CD14-positive monocyte (primary cell): ENCODE measurements at regions not wholly inside any gene's neighbourhood (a gene's known extent, or its start where the extent isn't known, plus 50 kb on each side); places are given as distances from the start of the nearest gene placed in this dataset.

Source experiments
- DNase-seq, 3 donors: peaks; one replicate each; pipeline ENCODE4 v3.0.0-alpha.2; 2011 to 2022
- H2AFZ ChIP-seq: 2 replicates; pipeline ENCODE4 v1.6.0; 2012; ENCODE audit warnings: mild to moderate bottlenecking, low read depth, low read length, inconsistent platforms; ENCODE audit not compliant: insufficient read depth, poor library complexity, severe bottlenecking
- H3K27ac ChIP-seq, 2 donors: 1 replicate in 1 of 2; 2 replicates in 1 of 2; pipeline ENCODE4 v1.5.1; 2012 to 2013; ENCODE audit warnings: low read length in 2 of 2, control low read depth in 1 of 2, inconsistent platforms in 1 of 2, low read depth in 1 of 2, mild to moderate bottlenecking in 1 of 2
- H3K27me3 ChIP-seq, 2 donors: one replicate each; pipeline versions ENCODE4 v1.6.0 to v1.6.1; 2011 to 2013; ENCODE audit warnings: low read length in 2 of 2; ENCODE audit not compliant: control insufficient read depth in 2 of 2, insufficient read depth in 2 of 2
- H3K36me3 ChIP-seq, 2 donors: replicated peaks in 1 of 2; 1 replicate in 1 of 2; 2 replicates in 1 of 2; pipeline versions ENCODE4 v1.5.1 to v1.6.1; 2012 to 2013; ENCODE audit warnings: low read length in 2 of 2, control low read depth in 1 of 2, inconsistent platforms in 1 of 2, mild to moderate bottlenecking in 1 of 2; ENCODE audit not compliant: insufficient read depth in 2 of 2, control insufficient read depth in 1 of 2
- H3K4me1 ChIP-seq, 2 donors: 1 replicate in 1 of 2; 2 replicates in 1 of 2; pipeline versions ENCODE4 v1.5.1 to v1.6.1; 2012 to 2013; ENCODE audit warnings: low read length in 2 of 2, control low read depth in 1 of 2, inconsistent platforms in 1 of 2, mild to moderate bottlenecking in 1 of 2, moderate library complexity in 1 of 2; ENCODE audit not compliant: insufficient read depth in 2 of 2, control insufficient read depth in 1 of 2
- H3K4me2 ChIP-seq: replicated peaks from 2 replicates; pipeline ENCODE3; 2012; ENCODE audit warnings: low read length, moderate library complexity, mild to moderate bottlenecking; ENCODE audit not compliant: poor library complexity, severe bottlenecking; ENCODE audit errors: extremely low read depth
- H3K4me3 ChIP-seq, 3 experiments: fragments of 200-600 bp in 1 of 3; sonication (generic) in 1 of 3; replicated peaks in 1 of 3; 1 replicate in 2 of 3; 2 replicates in 1 of 3; pipeline ENCODE4 v1.5.1; 2011 to 2013; ENCODE audit warnings: low read length in 3 of 3, mild to moderate bottlenecking in 3 of 3, control low read depth in 2 of 3, low read depth in 2 of 3, inconsistent platforms in 1 of 3, moderate library complexity in 1 of 3
- H3K79me2 ChIP-seq: 2 replicates; pipeline ENCODE4 v1.6.0; 2012; ENCODE audit warnings: mild to moderate bottlenecking, control low read depth, inconsistent platforms, low read length, moderate library complexity; ENCODE audit not compliant: insufficient read depth
- H3K9ac ChIP-seq: 2 replicates; pipeline ENCODE4 v1.6.0; 2017; ENCODE audit warnings: low read length, mild to moderate bottlenecking; ENCODE audit not compliant: insufficient read depth, poor library complexity, severe bottlenecking
- H3K9me3 ChIP-seq, 2 donors: replicated peaks in 1 of 2; 1 replicate in 1 of 2; 2 replicates in 1 of 2; pipeline versions ENCODE4 v1.5.1 to v1.6.1; 2012 to 2013; ENCODE audit warnings: low read length in 2 of 2, control low read depth in 1 of 2; ENCODE audit not compliant: control insufficient read depth in 1 of 2, insufficient read depth in 1 of 2
- H4K20me1 ChIP-seq: 2 replicates; pipeline ENCODE4 v1.6.0; 2012; ENCODE audit warnings: mild to moderate bottlenecking, low read length, control low read depth, moderate library complexity; ENCODE audit not compliant: insufficient read depth
- H3K27ac Mint-ChIP-seq, 7 donors: one replicate each; pipeline ENCODE4 v1.8.0; 2020; ENCODE audit warnings: mild to moderate bottlenecking in 7 of 7, mixed read lengths in 7 of 7, moderate library complexity in 6 of 7, inconsistent platforms in 2 of 7
- H3K27me3 Mint-ChIP-seq, 3 donors: one replicate each; pipeline ENCODE4 v1.8.0; 2021 to 2022; ENCODE audit warnings: low read depth in 3 of 3, mild to moderate bottlenecking in 3 of 3, mixed read lengths in 3 of 3, moderate library complexity in 3 of 3, inconsistent platforms in 1 of 3
- H3K36me3 Mint-ChIP-seq, 2 donors: one replicate each; pipeline ENCODE4 v1.8.0; 2020; ENCODE audit warnings: mixed read lengths in 2 of 2, inconsistent platforms in 1 of 2, mild to moderate bottlenecking in 1 of 2
- H3K4me1 Mint-ChIP-seq: one replicate; pipeline ENCODE4 v1.8.0; 2020; ENCODE audit warnings: mild to moderate bottlenecking, mixed read lengths
- H3K4me3 Mint-ChIP-seq, 2 donors: one replicate each; pipeline ENCODE4 v1.8.0; 2020; ENCODE audit warnings: mild to moderate bottlenecking in 2 of 2, mixed read lengths in 2 of 2, moderate library complexity in 1 of 2
- H3K9me3 Mint-ChIP-seq, 7 donors: one replicate each; pipeline ENCODE4 v1.8.0; 2020 to 2022; ENCODE audit warnings: mixed read lengths in 7 of 7, mild to moderate bottlenecking in 6 of 7, moderate library complexity in 6 of 7, inconsistent platforms in 2 of 7
- WGBS: methylation state at CpG from one replicate; pipeline ENCODE4 v1.1.5; 2013; ENCODE audit warnings: missing lambda C conversion rate; ENCODE audit not compliant: insufficient coverage; 5-methylcytosine and 5-hydroxymethylcytosine counted together
- intact Hi-C, 2 donors: fragments of 100-400 bp; cut with micrococcal nuclease; formaldehyde crosslinking; loops; one replicate each; pipeline versions ENCODE4 v1.15.0 to v1.15.1; 2023
- TF ChIP-seq, protein P1 (sequence below): fragments of 200-600 bp; IDR thresholded peaks from one replicate; pipeline ENCODE4 v1.8.0; 2022; ENCODE audit warnings: antibody characterized with exemption, mild to moderate bottlenecking

DNA sequence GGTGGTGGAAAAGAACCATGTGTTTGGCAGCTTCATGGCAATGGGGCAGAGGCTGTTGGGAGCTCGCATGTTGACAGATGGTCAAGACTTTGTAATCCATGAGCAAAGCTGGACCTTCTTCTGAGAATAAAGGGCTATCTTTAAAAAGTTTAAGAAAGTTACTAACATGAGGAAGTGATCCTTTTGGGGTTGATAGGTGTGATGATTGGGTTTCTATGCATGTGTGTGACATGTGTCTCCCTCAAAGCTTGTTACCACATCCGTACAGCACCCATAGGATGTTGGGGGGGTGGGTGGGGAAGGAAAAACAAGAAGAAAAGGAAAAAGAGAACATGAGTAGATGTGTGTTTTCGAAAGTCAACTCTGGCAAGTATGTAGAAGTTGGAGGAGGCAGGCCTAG, 123.0 kb upstream of the TLR3 start:
- Histone ChIP-seq H3K36me3 (no peaks in the 10 kb centered on the region), H3K4me2 (no peak overlapping the region), H3K9ac (no peak overlapping the region), H3K4me1 (no peaks in the 10 kb centered on the region), H2AFZ (no peak overlapping the region), H4K20me1 (no peaks in the 10 kb centered on the region), H3K27ac (no peak overlapping the region), H3K4me3 (no peak overlapping the region), H3K9me3 (no peaks in the 10 kb centered on the region), H3K79me2 (no peaks in the 10 kb centered on the region), H3K27me3 (no peaks in the 10 kb centered on the region)
- H3K4me3 Mint-ChIP-seq: no peak overlapping the region
- no peaks in the 10 kb centered on the region for H3K36me3 Mint-ChIP-seq
- peaks cover 0 to 9% (median 3%) of the 10 kb centered on the region in 3 donors for H3K27me3 Mint-ChIP-seq
- H3K9me3 Mint-ChIP-seq: peaks cover 0 to 3% (median 2%) of the 10 kb centered on the region in 7 donors
- 100% methylated on average over 2 of the region's 3 CpGs for WGBS
- intact Hi-C loops: no loop called here
- DNase-seq: no peak
- TF ChIP-seq, protein P1, sequence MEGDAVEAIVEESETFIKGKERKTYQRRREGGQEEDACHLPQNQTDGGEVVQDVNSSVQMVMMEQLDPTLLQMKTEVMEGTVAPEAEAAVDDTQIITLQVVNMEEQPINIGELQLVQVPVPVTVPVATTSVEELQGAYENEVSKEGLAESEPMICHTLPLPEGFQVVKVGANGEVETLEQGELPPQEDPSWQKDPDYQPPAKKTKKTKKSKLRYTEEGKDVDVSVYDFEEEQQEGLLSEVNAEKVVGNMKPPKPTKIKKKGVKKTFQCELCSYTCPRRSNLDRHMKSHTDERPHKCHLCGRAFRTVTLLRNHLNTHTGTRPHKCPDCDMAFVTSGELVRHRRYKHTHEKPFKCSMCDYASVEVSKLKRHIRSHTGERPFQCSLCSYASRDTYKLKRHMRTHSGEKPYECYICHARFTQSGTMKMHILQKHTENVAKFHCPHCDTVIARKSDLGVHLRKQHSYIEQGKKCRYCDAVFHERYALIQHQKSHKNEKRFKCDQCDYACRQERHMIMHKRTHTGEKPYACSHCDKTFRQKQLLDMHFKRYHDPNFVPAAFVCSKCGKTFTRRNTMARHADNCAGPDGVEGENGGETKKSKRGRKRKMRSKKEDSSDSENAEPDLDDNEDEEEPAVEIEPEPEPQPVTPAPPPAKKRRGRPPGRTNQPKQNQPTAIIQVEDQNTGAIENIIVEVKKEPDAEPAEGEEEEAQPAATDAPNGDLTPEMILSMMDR: no peak
- no peak overlapping the region for H3K27ac Mint-ChIP-seq
- no peaks in the 10 kb centered on the region for H3K4me1 Mint-ChIP-seq

DNA sequence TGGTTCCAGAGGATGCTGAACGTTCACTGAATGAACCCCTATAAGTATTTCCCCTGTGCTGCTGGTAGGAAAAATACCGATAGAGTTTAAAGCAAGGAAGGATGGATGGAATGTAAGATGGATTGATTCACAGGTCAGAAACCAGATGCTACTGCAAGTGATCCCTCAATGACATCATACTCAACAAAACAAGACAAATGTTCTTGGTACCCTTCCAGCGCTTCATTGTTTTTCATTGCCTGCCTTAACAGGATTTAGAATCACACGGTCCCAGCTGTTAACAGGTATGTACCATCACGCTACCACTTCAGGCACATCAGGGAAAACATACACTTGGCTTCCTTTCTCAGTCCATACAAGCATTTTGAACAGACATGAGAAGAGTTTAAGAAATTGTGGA, 118.1 kb upstream of the TLR3 start:
- Histone ChIP-seq H3K36me3 (no peaks in the 10 kb centered on the region), H3K79me2 (no peaks in the 10 kb centered on the region), H3K4me1 (no peaks in the 10 kb centered on the region), H3K27ac (no peak overlapping the region), H3K27me3 (no peaks in the 10 kb centered on the region), H3K4me2 (no peak overlapping the region), H2AFZ (no peak overlapping the region), H4K20me1 (no peaks in the 10 kb centered on the region), H3K4me3 (no peak overlapping the region), H3K9me3 (no peaks in the 10 kb centered on the region), H3K9ac (no peak overlapping the region)
- no peaks in the 10 kb centered on the region for H3K36me3 Mint-ChIP-seq
- no peak for DNase-seq
- H3K4me3 Mint-ChIP-seq: no peak overlapping the region
- H3K27me3 Mint-ChIP-seq: peaks cover 0 to 10% (median 0%) of the 10 kb centered on the region in 3 donors
- WGBS: 100% methylated on average over 1 of the region's 5 CpGs
- H3K9me3 Mint-ChIP-seq: peaks cover 0 to 3% (median 0%) of the 10 kb centered on the region in 7 donors
- H3K27ac Mint-ChIP-seq: no peak overlapping the region
- TF ChIP-seq, protein P1: no peak
- intact Hi-C loops: no loop called here
- no peaks in the 10 kb centered on the region for H3K4me1 Mint-ChIP-seq
